Fibroblast of mammary gland (primary cell): ENCODE measurements at regions not wholly inside any gene's neighbourhood (a gene's known extent, or its start where the extent isn't known, plus 50 kb on each side); places are given as distances from the start of the nearest gene placed in this dataset.

ENCODE experiments used
- DNase-seq: peaks from one replicate; pipeline ENCODE4 v3.0.0-alpha.2; 2010; ENCODE audit warnings: low read depth
- H3K4me3 ChIP-seq: 2 replicates; pipeline ENCODE4 v1.5.1; 2011; ENCODE audit warnings: low read depth, mild to moderate bottlenecking, low read length, moderate library complexity; ENCODE audit not compliant: control insufficient read depth
- CTCF ChIP-seq: conservative IDR thresholded peaks from 2 replicates; pipeline ENCODE4 v1.5.1; 2011; ENCODE audit warnings: low read depth, low read length, inconsistent platforms; ENCODE audit not compliant: control insufficient read depth, insufficient read depth

GRCh38 chr22:44604991-44605390 is 97.0 kb upstream of the PRR5 start:
- no peak overlapping the region for H3K4me3 ChIP-seq
- DNase-seq: no peak
- no peak for TF ChIP-seq CTCF

GRCh38 chr22:44604455-44604854 is 97.5 kb upstream of the PRR5 start:
- no peak overlapping the region for H3K4me3 ChIP-seq
- TF ChIP-seq CTCF: no peak
- no peak for DNase-seq

GRCh38 chr22:44603767-44604166 is 98.2 kb upstream of the PRR5 start:
- TF ChIP-seq CTCF: no peak
- H3K4me3 ChIP-seq: no peak overlapping the region
- DNase-seq: peak; percentile 16

GRCh38 chr22:44601725-44602124 is 100.3 kb upstream of the PRR5 start:
- H3K4me3 ChIP-seq: no peak overlapping the region
- no peak for DNase-seq
- no peak for TF ChIP-seq CTCF

GRCh38 chr22:44601189-44601588 is 100.8 kb upstream of the PRR5 start:
- H3K4me3 ChIP-seq: no peak overlapping the region
- TF ChIP-seq CTCF: no peak
- no peak for DNase-seq

GRCh38 chr22:44600207-44600785 is 101.7 kb upstream of the PRR5 start:
- TF ChIP-seq CTCF: no peak
- H3K4me3 ChIP-seq: no peak overlapping the region
- DNase-seq: no peak
